Tibial nerve (tissue), 3 donors: ENCODE measurements at regions not wholly inside any gene's neighbourhood (a gene's known extent, or its start where the extent isn't known, plus 50 kb on each side); places are given as distances from the start of the nearest gene placed in this dataset.

Source experiments
- POLR2A ChIP-seq, 2 donors: fragments of 450-650 bp; IDR thresholded peaks; one replicate each; pipeline ENCODE4 v1.6.1; 2017; ENCODE audit warnings: antibody characterized with exemption in 2 of 2, mild to moderate bottlenecking in 2 of 2, moderate library complexity in 2 of 2
- TF ChIP-seq, protein P1 (sequence below), 5 experiments: fragments of 200-600 bp in 3 of 5; fragments of 450-650 bp in 2 of 5; sonication (generic) in 3 of 5; IDR thresholded peaks; one replicate each; pipeline ENCODE4 v1.5.1; 2016 to 2019; ENCODE audit warnings: antibody characterized with exemption in 5 of 5, mild to moderate bottlenecking in 3 of 5, moderate library complexity in 2 of 5

DNA sequence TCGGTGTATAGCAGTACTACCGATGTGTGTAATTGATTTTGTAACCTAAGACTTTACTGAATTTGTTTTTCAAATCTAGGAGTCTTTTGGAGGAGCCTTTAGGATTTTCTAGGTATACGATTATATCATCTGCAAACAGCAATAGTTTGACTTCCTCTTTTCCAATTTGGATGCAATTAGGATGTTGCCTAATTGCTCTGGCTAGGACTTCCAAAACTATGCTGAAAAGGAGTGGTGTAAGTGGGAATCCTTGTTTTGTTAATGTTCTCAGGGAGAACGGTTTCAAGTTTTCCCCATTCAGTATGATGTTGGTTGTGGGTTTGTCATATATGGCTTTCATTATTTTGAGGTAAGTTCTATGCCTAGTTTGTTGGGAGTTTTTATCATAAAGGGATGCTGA lies 171.6 kb upstream of the PDE3A start:
- TF ChIP-seq, protein P1, sequence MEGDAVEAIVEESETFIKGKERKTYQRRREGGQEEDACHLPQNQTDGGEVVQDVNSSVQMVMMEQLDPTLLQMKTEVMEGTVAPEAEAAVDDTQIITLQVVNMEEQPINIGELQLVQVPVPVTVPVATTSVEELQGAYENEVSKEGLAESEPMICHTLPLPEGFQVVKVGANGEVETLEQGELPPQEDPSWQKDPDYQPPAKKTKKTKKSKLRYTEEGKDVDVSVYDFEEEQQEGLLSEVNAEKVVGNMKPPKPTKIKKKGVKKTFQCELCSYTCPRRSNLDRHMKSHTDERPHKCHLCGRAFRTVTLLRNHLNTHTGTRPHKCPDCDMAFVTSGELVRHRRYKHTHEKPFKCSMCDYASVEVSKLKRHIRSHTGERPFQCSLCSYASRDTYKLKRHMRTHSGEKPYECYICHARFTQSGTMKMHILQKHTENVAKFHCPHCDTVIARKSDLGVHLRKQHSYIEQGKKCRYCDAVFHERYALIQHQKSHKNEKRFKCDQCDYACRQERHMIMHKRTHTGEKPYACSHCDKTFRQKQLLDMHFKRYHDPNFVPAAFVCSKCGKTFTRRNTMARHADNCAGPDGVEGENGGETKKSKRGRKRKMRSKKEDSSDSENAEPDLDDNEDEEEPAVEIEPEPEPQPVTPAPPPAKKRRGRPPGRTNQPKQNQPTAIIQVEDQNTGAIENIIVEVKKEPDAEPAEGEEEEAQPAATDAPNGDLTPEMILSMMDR (IDR thresholded peaks at IDR 0.05): no peak
- no peak for TF ChIP-seq POLR2A (IDR thresholded peaks at IDR 0.05)
